IMR-90 (cell line): ENCODE measurements at regions not wholly inside any gene's neighbourhood (a gene's known extent, or its start where the extent isn't known, plus 50 kb on each side); places are given as distances from the start of the nearest gene placed in this dataset.

Experiments
- ATAC-seq: fragments of 200-7000 bp; cut with Tn5 transposase; 2 replicates; pipeline ENCODE4 v1.9.1; 2020; ENCODE audit warnings: low read depth, mild to moderate bottlenecking, moderate library complexity
- BruUV-seq: library from RNA; stranded (reverse); fragments of 400-500 nt; replicated peaks from 2 replicates; lab custom pipeline; 2021; lab: Mats Ljungman, UMichigan
- CTCF ChIA-PET: fragments of 300-600 bp; formaldehyde crosslinking; extraction: SDS; loops from one replicate; lab custom pipeline; 2021; ENCODE audit warnings: antibody characterized with exemption; lab: Yijun Ruan, JAX
- POLR2A ChIA-PET: fragments of 300-600 bp; sonication (Branson Sonifier 250); formaldehyde crosslinking; loops from one replicate; lab custom pipeline; 2022; ENCODE audit warnings: antibody characterized with exemption; ENCODE audit not compliant: unreplicated experiment; lab: Charles Lee
- DNase-seq: peaks from one replicate; pipeline ENCODE4 v3.0.0; 2013
- H2AFZ ChIP-seq: replicated peaks from 2 replicates; pipeline ENCODE3; 2013; ENCODE audit warnings: low read length, mild to moderate bottlenecking; ENCODE audit not compliant: poor library complexity
- H2AK5ac ChIP-seq: 2 replicates; pipeline ENCODE4 v1.6.1; 2013; ENCODE audit warnings: low read depth, low read length, inconsistent platforms
- H2AK9ac ChIP-seq: replicated peaks from 2 replicates; pipeline ENCODE3; 2013; ENCODE audit warnings: mild to moderate bottlenecking, low read depth, low read length, moderate library complexity; ENCODE audit not compliant: poor library complexity
- H2BK120ac ChIP-seq: 2 replicates; pipeline ENCODE4 v1.6.1; 2013; ENCODE audit warnings: low read depth, low read length, inconsistent platforms
- H2BK15ac ChIP-seq: 3 replicates; pipeline ENCODE4 v1.6.1; 2013; ENCODE audit warnings: low read depth, low read length, inconsistent platforms
- H2BK20ac ChIP-seq: 2 replicates; pipeline ENCODE4 v1.6.1; 2013; ENCODE audit warnings: low read depth, mild to moderate bottlenecking, inconsistent platforms, low read length, moderate library complexity
- H2BK5ac ChIP-seq: 2 replicates; pipeline ENCODE4 v1.6.1; 2013; ENCODE audit warnings: mild to moderate bottlenecking, low read depth, low read length, inconsistent platforms; ENCODE audit not compliant: poor library complexity, severe bottlenecking
- H3K14ac ChIP-seq: replicated peaks from 2 replicates; pipeline ENCODE4 v1.6.1; 2013; ENCODE audit warnings: low read depth, low read length, inconsistent platforms
- H3K18ac ChIP-seq: 2 replicates; pipeline ENCODE4 v1.6.1; 2013; ENCODE audit warnings: low read depth, low read length, control low read depth
- H3K23ac ChIP-seq: 2 replicates; pipeline ENCODE4 v1.6.1; 2013; ENCODE audit warnings: low read depth, low read length, inconsistent platforms
- H3K27ac ChIP-seq: 2 replicates; pipeline ENCODE4 v1.5.1; 2013; ENCODE audit warnings: mild to moderate bottlenecking, control low read depth, low read length; ENCODE audit not compliant: insufficient read depth
- H3K27me3 ChIP-seq: 2 replicates; pipeline ENCODE4 v1.6.1; 2013; ENCODE audit warnings: low read length; ENCODE audit not compliant: control insufficient read depth, insufficient read depth
- H3K36me3 ChIP-seq: 2 replicates; pipeline ENCODE4 v1.6.1; 2013; ENCODE audit warnings: low read length, mixed read lengths; ENCODE audit not compliant: control insufficient read depth, insufficient read depth
- H3K4ac ChIP-seq: 2 replicates; pipeline ENCODE4 v1.6.1; 2013; ENCODE audit warnings: low read depth, low read length, inconsistent platforms
- H3K4me1 ChIP-seq: 2 replicates; pipeline ENCODE4 v1.6.1; 2013; ENCODE audit warnings: low read length, mixed read lengths; ENCODE audit not compliant: control insufficient read depth, insufficient read depth
- H3K4me2 ChIP-seq: 2 replicates; pipeline ENCODE4 v1.6.1; 2013; ENCODE audit warnings: low read depth, mild to moderate bottlenecking, control low read depth, low read length, moderate library complexity
- H3K4me3 ChIP-seq: 2 replicates; pipeline ENCODE4 v1.5.1; 2013; ENCODE audit warnings: low read depth, mild to moderate bottlenecking, control low read depth, low read length, moderate library complexity; ENCODE audit not compliant: insufficient read depth
- H3K56ac ChIP-seq: 2 replicates; pipeline ENCODE4 v1.6.1; 2013; ENCODE audit warnings: low read length, inconsistent platforms; ENCODE audit not compliant: insufficient read depth; ENCODE audit errors: extremely low read depth
- H3K79me1 ChIP-seq, 2 experiments: 2 replicates each; pipeline ENCODE4 v1.6.1; 2013; ENCODE audit warnings: low read length in 2 of 2, inconsistent platforms in 1 of 2, low read depth in 1 of 2
- H3K9ac ChIP-seq: 2 replicates; pipeline ENCODE4 v1.6.1; 2013; ENCODE audit warnings: low read depth, low read length, control low read depth
- H3K9me1 ChIP-seq: 2 replicates; pipeline ENCODE4 v1.6.1; 2013; ENCODE audit warnings: low read length, inconsistent platforms; ENCODE audit not compliant: insufficient read depth
- H3K9me3 ChIP-seq: 2 replicates; pipeline ENCODE4 v1.6.1; 2013; ENCODE audit warnings: low read length; ENCODE audit not compliant: control insufficient read depth, insufficient read depth
- H4K20me1 ChIP-seq: 2 replicates; pipeline ENCODE4 v1.6.1; 2013; ENCODE audit warnings: low read length, inconsistent platforms; ENCODE audit not compliant: insufficient read depth
- H4K5ac ChIP-seq: 2 replicates; pipeline ENCODE4 v1.6.1; 2013; ENCODE audit warnings: mild to moderate bottlenecking, low read depth, low read length, control low read depth
- H4K8ac ChIP-seq, 2 experiments: 2 replicates each; pipeline ENCODE4 v1.6.1; 2013; ENCODE audit warnings: low read depth in 2 of 2, low read length in 2 of 2, control low read depth in 1 of 2, inconsistent platforms in 1 of 2
- H4K91ac ChIP-seq: 2 replicates; pipeline ENCODE4 v1.6.1; 2013; ENCODE audit warnings: low read depth, low read length, inconsistent platforms; ENCODE audit not compliant: insufficient read depth
- BHLHE40 ChIP-seq: fragments of 150-350 bp; IDR thresholded peaks from 2 replicates; pipeline ENCODE4 v1.6.1; 2016; ENCODE audit warnings: mild to moderate bottlenecking, low read depth, low read length
- CEBPB ChIP-seq: IDR thresholded peaks from 2 replicates; pipeline ENCODE4 v1.6.1; 2012; ENCODE audit warnings: low read depth, low read length, improper control_type of control experiment
- CHD1 ChIP-seq: IDR thresholded peaks from 2 replicates; pipeline ENCODE4 v1.6.1; 2012; ENCODE audit warnings: low read depth, low read length, improper control_type of control experiment
- CTCF ChIP-seq: conservative IDR thresholded peaks from 2 replicates; pipeline ENCODE4 v1.5.1; 2012; ENCODE audit warnings: mild to moderate bottlenecking, low read depth, low read length, improper control_type of control experiment
- ELK1 ChIP-seq: fragments of 150-350 bp; IDR thresholded peaks from 2 replicates; pipeline ENCODE4 v1.6.1; 2016; ENCODE audit warnings: low read depth, mild to moderate bottlenecking, low read length, moderate library complexity, borderline replicate concordance
- FOS ChIP-seq: fragments of 150-350 bp; IDR thresholded peaks from 2 replicates; pipeline ENCODE4 v1.6.1; 2016; ENCODE audit warnings: low read depth, low read length
- MAFK ChIP-seq: IDR thresholded peaks from 2 replicates; pipeline ENCODE4 v1.6.1; 2012; ENCODE audit warnings: low read depth, low read length, improper control_type of control experiment
- MAZ ChIP-seq: IDR thresholded peaks from 2 replicates; pipeline ENCODE4 v1.6.1; 2012; ENCODE audit warnings: low read depth, mild to moderate bottlenecking, low read length, improper control_type of control experiment, moderate library complexity, borderline replicate concordance
- MXI1 ChIP-seq: IDR thresholded peaks from 2 replicates; pipeline ENCODE4 v1.6.1; 2012; ENCODE audit warnings: low read depth, mild to moderate bottlenecking, low read length, moderate library complexity, borderline replicate concordance
- NFE2L2 ChIP-seq: fragments of 150-350 bp; IDR thresholded peaks from 2 replicates; pipeline ENCODE4 v1.6.1; 2016; ENCODE audit warnings: low read depth, mild to moderate bottlenecking, low read length
- POLR2A ChIP-seq: IDR thresholded peaks from 2 replicates; pipeline ENCODE4 v1.6.1; 2012; ENCODE audit warnings: mild to moderate bottlenecking, low read depth, low read length
- RAD21 ChIP-seq: IDR thresholded peaks from 2 replicates; pipeline ENCODE4 v1.6.1; 2012; ENCODE audit warnings: low read length, improper control_type of control experiment
- RCOR1 ChIP-seq: IDR thresholded peaks from 2 replicates; pipeline ENCODE4 v1.6.1; 2012; ENCODE audit warnings: mild to moderate bottlenecking, low read length, improper control_type of control experiment; ENCODE audit not compliant: insufficient replicate concordance
- RFX5 ChIP-seq: IDR thresholded peaks from 2 replicates; pipeline ENCODE4 v1.8.0; 2012; ENCODE audit warnings: low read depth, mild to moderate bottlenecking, low read length, moderate library complexity
- SMC3 ChIP-seq: fragments of 150-350 bp; IDR thresholded peaks from 2 replicates; pipeline ENCODE4 v1.6.1; 2016; ENCODE audit warnings: low read depth, mild to moderate bottlenecking, antibody characterized with exemption, low read length, moderate library complexity
- USF2 ChIP-seq: fragments of 150-350 bp; IDR thresholded peaks from 2 replicates; pipeline ENCODE4 v1.6.1; 2017; ENCODE audit warnings: mild to moderate bottlenecking, antibody characterized with exemption, low read length, low read depth
- WGBS, 2 experiments: methylation state at CpG; one replicate each; pipeline versions ENCODE4 v1.1.5 to v1.1.7; 2013; ENCODE audit warnings: missing lambda C conversion rate in 2 of 2; ENCODE audit not compliant: insufficient read length in 1 of 2; ENCODE audit errors: extremely low coverage in 2 of 2; 5-methylcytosine and 5-hydroxymethylcytosine counted together
- dilution Hi-C: fragments of 300-500 bp; cut with HindIII; formaldehyde crosslinking; loops from one replicate; pipeline ENCODE4 v1.14.3; 2018; ENCODE audit warnings: low sequenced_read_pairs; ENCODE audit not compliant: unreplicated experiment
- in situ Hi-C: fragments of 300-500 bp; cut with MboI; formaldehyde crosslinking; loops from 3 replicates; pipeline ENCODE4 v1.14.3; 2019; ENCODE audit warnings: low sequenced_read_pairs, inconsistent platforms, mixed read lengths
- intact Hi-C: fragments of 100-400 bp; cut with micrococcal nuclease; formaldehyde crosslinking; loops from 2 replicates; pipeline ENCODE4 v1.10.0; 2022

GRCh38 chr15:81560405-81560804 lies 186.4 kb upstream of the TMC3 start:
- CTCF ChIA-PET, result no interaction called here
- H2AFZ ChIP-seq, result no peak overlapping the region

More at GRCh38 chr15:81560405-81560804, 186.4 kb upstream of the TMC3 start:
- Histone ChIP-seq H2BK120ac (no peak overlapping the region), H2BK5ac (no peak overlapping the region), H3K4me3 (no peak overlapping the region), H2AK5ac (no peak overlapping the region), H3K18ac (no peak overlapping the region), H3K27me3 (peaks cover 1% of the 10 kb centered on the region), H3K56ac (no peak overlapping the region), H2AK9ac (no peak overlapping the region), H4K20me1 (no peaks in the 10 kb centered on the region), H3K79me1 (no peaks in the 10 kb centered on the region), H3K4me1 (no peaks in the 10 kb centered on the region), H3K23ac (no peak overlapping the region), H2BK20ac (no peak overlapping the region), H3K27ac (no peak overlapping the region), H3K4me2 (no peak overlapping the region), H3K9ac (no peak overlapping the region), H3K9me3 (no peaks in the 10 kb centered on the region), H2BK15ac (no peak overlapping the region), H3K4ac (no peak overlapping the region), H3K36me3 (no peaks in the 10 kb centered on the region), H3K14ac (no peak overlapping the region), H4K8ac (no peak overlapping the region), H4K91ac (no peak overlapping the region), H4K5ac (no peak overlapping the region), H3K9me1 (no peaks in the 10 kb centered on the region)
- WGBS, 2 experiments, result no CpG with 5 or more reads among the region's 1 CpG
- no TSS peak for BruUV-seq
- POLR2A ChIA-PET, result no interaction called here
- no peak for ATAC-seq
- TF ChIP-seq RFX5 (no peak), SMC3 (no peak), NFE2L2 (no peak), FOS (no peak), CEBPB (no peak), CHD1 (no peak), RAD21 (no peak), RCOR1 (no peak), BHLHE40 (no peak), ELK1 (no peak), POLR2A (no peak), MAFK (no peak), CTCF (no peak), MAZ (no peak), MXI1 (no peak), USF2 (no peak)
- no peak for DNase-seq
- dilution Hi-C loops, result no loop called here
- intact Hi-C loops, result no loop called here
- in situ Hi-C loops, result no loop called here
